NCI-H524 (cell line): ENCODE measurements at regions not wholly inside any gene's neighbourhood (a gene's known extent, or its start where the extent isn't known, plus 50 kb on each side); places are given as distances from the start of the nearest gene placed in this dataset.
"Not testable (repeated sequence)": the region's sequence is repeated elsewhere in the genome, so short reads cannot be mapped to it uniquely, and the experiment has no call there.

Experiments
- DNase-seq, 2 experiments: peaks; one replicate each; lab custom pipeline; 2025; lab: John Stamatoyannopoulos, UW

DNA sequence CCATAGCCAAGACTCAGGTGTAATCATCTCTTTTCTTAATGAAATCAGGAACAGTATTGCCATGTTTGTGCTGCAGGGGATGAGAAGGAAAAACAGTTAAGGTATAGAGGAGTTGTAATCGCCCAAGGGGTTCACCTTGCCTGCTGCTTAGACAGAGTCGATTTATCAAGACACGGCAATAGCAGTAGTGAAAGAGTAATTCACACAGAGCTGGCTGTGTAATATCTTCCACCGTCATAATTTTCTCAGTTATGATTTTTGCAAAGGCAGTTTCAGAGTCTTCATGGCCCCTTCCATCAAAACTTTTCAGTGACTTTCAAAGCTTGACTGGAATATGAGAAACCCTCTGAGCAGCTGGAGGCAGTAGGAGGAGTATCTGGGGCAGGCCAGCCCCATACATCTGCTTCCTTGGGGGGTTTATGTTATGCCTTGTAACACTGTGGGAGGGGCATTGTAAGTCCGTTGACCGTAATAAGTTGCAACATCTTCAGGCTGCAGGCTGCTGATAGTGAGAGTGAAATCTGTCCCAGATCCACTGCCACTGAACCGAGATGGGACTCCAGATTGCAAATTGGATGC, 605.4 kb downstream of the RPIA start:
- not testable (repeated sequence) for DNase-seq

DNA sequence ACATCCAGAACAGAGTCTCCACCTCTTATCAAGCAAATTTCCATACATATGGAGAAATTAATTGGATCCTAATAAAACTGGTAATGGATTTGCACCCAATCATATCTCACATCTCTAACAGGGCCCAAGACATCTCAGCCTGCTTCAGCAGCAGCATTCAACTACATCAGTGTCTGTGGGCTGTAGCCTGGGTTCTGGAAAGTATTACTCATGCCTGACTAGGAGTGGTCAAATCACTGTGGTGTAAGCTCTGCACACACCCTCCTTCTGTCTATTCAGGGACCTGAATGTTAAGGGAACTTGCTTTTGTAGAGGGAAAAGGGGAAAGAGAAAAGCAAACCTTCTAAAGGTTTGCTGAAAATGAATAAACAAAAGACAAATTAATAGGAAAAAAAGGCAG, 607.7 kb downstream of the RPIA start:
- DNase-seq = not testable (repeated sequence)

DNA sequence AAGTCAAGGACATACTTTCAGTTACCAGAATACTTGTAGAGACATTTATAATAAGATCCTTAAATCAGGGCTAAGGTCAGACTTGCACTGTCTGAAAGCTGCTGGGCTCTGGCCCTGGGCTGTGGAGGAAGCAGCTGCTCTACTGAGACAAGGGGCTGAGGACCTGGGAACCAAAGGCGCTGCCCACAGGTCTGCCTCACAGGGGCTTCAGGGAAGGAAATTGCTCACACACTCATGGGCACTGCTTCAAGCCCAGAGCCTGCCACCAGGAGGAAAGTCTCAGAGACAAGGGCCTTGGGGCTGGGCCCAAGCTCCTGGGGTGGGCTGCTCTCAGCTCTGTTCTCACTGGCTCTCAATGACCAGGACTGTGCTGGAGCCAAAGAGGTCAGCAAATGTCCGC, 614.1 kb downstream of the RPIA start:
- DNase-seq = not testable (repeated sequence)

DNA sequence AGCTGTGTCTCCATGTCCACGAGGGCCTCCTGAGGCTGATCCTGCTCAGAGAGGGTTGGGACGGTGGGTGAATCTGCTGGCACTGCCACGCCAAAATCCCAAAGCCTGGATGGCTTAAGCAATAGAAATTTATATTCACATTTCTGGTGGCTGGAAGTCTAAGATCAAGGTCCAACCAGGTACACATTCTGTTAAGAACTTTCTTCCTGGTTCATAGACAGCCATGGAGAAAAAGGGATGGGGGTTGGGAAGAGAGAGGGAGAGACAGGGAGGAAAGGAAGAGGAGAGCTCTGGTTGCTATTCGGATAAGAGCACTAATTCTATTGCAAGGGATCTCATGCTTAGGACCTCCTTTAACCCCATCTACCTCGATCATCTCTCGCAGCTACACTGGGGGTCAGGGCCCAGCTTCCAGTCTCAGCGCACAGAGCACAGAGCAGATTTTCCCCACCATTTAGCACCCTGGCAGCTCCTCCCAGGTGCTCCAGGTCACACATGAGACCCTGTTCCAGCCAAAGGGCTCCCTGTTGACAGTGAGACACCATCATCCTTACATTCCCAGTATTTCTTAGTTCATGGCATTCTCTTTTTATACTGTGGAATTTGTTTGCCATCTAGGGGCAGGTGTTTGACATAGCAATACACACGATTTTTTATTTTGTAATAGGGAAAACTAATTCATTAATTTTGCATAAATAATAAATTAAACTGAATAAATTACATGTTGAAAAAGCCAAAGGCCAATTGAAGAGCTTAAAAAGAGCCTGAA, 615.6 kb downstream of the RPIA start:
- not testable (repeated sequence) for DNase-seq

DNA sequence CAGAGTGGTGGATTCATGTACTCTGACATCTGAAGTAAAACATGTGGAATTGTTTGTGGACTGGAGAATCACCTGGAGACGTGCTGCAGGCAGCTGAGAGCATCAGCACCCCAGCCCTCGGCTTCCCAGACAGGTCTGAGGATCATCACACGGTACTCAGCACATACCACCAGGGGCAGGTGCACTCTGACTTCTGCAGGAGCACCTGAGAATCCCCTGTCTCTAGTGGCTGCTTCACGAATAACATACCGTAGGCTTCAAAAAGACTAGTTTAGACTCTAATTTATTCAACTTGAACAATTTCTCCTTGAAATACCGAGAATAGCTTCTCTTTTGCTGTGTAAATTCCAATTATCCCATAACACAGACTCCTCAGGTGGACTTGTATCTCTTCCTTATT, 627.5 kb downstream of the RPIA start:
- not testable (repeated sequence) for DNase-seq

DNA sequence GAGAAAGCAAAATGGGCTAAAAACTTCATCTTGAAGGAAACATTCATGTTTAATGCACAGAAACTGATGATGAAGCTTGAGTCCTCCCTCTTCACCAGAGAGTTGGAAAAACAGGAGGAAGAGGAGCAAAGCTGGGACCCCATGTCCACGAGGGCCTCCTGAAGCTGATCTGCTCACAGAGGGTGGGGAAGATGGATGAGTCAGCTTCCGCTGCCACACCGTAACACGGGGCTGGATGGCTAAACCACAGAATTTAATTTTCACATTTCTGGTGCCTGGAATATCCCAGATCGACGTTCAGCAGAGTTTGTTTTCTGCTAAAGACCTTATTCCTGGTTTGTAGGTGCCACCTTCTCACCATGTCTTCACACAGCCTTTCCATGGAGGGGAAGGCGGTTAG, 634.4 kb downstream of the RPIA start:
- not testable (repeated sequence) for DNase-seq

DNA sequence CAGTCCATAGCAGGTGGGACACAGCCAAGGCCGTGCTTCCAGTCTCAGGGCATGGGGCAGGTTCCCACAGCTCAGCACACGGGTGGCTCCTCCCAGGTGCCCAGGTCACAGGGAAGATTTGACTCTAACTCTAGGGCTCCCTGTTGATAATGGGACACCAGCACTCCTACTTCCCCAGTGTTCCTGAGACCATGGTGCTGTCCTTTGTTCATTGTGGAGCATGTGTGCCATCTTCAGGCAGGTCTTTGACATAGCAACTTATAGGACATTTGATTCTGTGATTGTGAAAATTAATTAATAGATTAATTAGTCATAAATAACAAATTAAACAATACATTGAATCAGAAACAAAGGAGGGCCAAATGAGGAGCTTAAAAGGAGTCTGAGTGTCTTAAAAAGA, 635.0 kb downstream of the RPIA start:
- not testable (repeated sequence) for DNase-seq

DNA sequence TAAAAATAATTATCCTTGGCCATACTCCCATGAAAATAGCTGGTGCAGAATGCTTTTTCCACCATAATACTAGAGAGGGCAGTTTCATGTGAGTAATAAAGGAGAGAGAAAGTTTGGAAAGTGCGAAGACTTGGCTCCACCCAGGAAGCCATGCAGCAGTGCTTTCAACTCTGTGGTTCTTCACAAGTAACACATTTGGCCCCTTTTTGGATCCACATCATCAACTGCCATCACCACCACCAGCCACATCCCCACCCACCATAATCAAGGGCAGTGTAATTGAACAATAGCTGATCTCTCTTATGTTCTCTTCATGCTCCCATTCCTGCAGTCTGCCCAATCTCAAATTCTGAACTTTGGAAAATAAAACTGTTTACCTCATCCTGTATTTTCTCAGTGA, 637.3 kb downstream of the RPIA start:
- DNase-seq = not testable (repeated sequence)
